ENCODE measurements at regions not wholly inside any gene's neighbourhood (a gene's known extent, or its start where the extent isn't known, plus 50 kb on each side); places are given as distances from the start of the nearest gene placed in this dataset.

- H3K4me3 ChIP-seq (ENCODE audit: low read length), result no peak overlapping the region
- H3K36me3 ChIP-seq (ENCODE audit: insufficient read depth, low read length), result no peaks in the 10 kb centered on the region
- no peaks in the 10 kb centered on the region for H3K4me1 ChIP-seq (ENCODE audit: insufficient read depth, low read length)
- no peaks in the 10 kb centered on the region for H3K27me3 ChIP-seq (ENCODE audit: insufficient read depth, low read length)
- H2AFZ ChIP-seq (ENCODE audit: low read depth, low read length), result no peak overlapping the region
- H3K9me3 ChIP-seq (ENCODE audit: low read length), result no peaks in the 10 kb centered on the region
These were observed 827.9 kb downstream of the BCL11B start for GRCh38 chr14:98444077-98444476.

- no peaks in the 10 kb centered on the region for H3K4me1 ChIP-seq (ENCODE audit: insufficient read depth, low read length)
- no peak overlapping the region for H2AFZ ChIP-seq (ENCODE audit: low read depth, low read length)
- no peaks in the 10 kb centered on the region for H3K36me3 ChIP-seq (ENCODE audit: insufficient read depth, low read length)
- no peaks in the 10 kb centered on the region for H3K27me3 ChIP-seq (ENCODE audit: insufficient read depth, low read length)
- H3K4me3 ChIP-seq (ENCODE audit: low read length), result no peak overlapping the region
- no peaks in the 10 kb centered on the region for H3K9me3 ChIP-seq (ENCODE audit: low read length)
These were observed 826.3 kb downstream of the BCL11B start for GRCh38 chr14:98445718-98446117.

GRCh38 chr14:98446508-98446907, 825.5 kb downstream of the BCL11B start:
- no peaks in the 10 kb centered on the region for H3K9me3 ChIP-seq (ENCODE audit: low read length)
- H3K4me1 ChIP-seq (ENCODE audit: insufficient read depth, low read length), result no peaks in the 10 kb centered on the region
- H3K36me3 ChIP-seq (ENCODE audit: insufficient read depth, low read length), result no peaks in the 10 kb centered on the region
- no peak overlapping the region for H2AFZ ChIP-seq (ENCODE audit: low read depth, low read length)
- H3K4me3 ChIP-seq (ENCODE audit: low read length), result no peak overlapping the region
- H3K27me3 ChIP-seq (ENCODE audit: insufficient read depth, low read length), result no peaks in the 10 kb centered on the region

GRCh38 chr14:98456231-98456630, 815.8 kb downstream of the BCL11B start:
- H2AFZ ChIP-seq (ENCODE audit: low read depth, low read length), result no peak overlapping the region
- no peak overlapping the region for H3K4me3 ChIP-seq (ENCODE audit: low read length)
- H3K27me3 ChIP-seq (ENCODE audit: insufficient read depth, low read length), result no peaks in the 10 kb centered on the region
- no peaks in the 10 kb centered on the region for H3K36me3 ChIP-seq (ENCODE audit: insufficient read depth, low read length)
- H3K9me3 ChIP-seq (ENCODE audit: low read length), result no peaks in the 10 kb centered on the region
- no peaks in the 10 kb centered on the region for H3K4me1 ChIP-seq (ENCODE audit: insufficient read depth, low read length)

GRCh38 chr14:98458702-98459101, 813.3 kb downstream of the BCL11B start:
- H3K36me3 ChIP-seq (ENCODE audit: insufficient read depth, low read length), result no peaks in the 10 kb centered on the region
- H3K27me3 ChIP-seq (ENCODE audit: insufficient read depth, low read length), result no peaks in the 10 kb centered on the region
- H3K4me1 ChIP-seq (ENCODE audit: insufficient read depth, low read length), result no peaks in the 10 kb centered on the region

GRCh38 chr14:98462908-98463307, 809.1 kb downstream of the BCL11B start:
- H3K36me3 ChIP-seq (ENCODE audit: insufficient read depth, low read length), result no peaks in the 10 kb centered on the region
- no peak overlapping the region for H3K4me3 ChIP-seq (ENCODE audit: low read length)
- H3K27me3 ChIP-seq (ENCODE audit: insufficient read depth, low read length), result no peaks in the 10 kb centered on the region
- H3K9me3 ChIP-seq (ENCODE audit: low read length), result no peaks in the 10 kb centered on the region
- no peak overlapping the region for H2AFZ ChIP-seq (ENCODE audit: low read depth, low read length)
- H3K4me1 ChIP-seq (ENCODE audit: insufficient read depth, low read length), result no peaks in the 10 kb centered on the region

More at GRCh38 chr14:98458702-98459101, 813.3 kb downstream of the BCL11B start:
- H2AFZ ChIP-seq (ENCODE audit: low read depth, low read length), result no peak overlapping the region
- no peak overlapping the region for H3K4me3 ChIP-seq (ENCODE audit: low read length)
- H3K9me3 ChIP-seq (ENCODE audit: low read length), result no peaks in the 10 kb centered on the region

- no peak overlapping the region for H3K4me3 ChIP-seq (ENCODE audit: low read length)
- no peaks in the 10 kb centered on the region for H3K9me3 ChIP-seq (ENCODE audit: low read length)
- no peaks in the 10 kb centered on the region for H3K27me3 ChIP-seq (ENCODE audit: insufficient read depth, low read length)
- H3K36me3 ChIP-seq (ENCODE audit: insufficient read depth, low read length), result no peaks in the 10 kb centered on the region
- no peak overlapping the region for H2AFZ ChIP-seq (ENCODE audit: low read depth, low read length)
- H3K4me1 ChIP-seq (ENCODE audit: insufficient read depth, low read length), result no peaks in the 10 kb centered on the region
These were observed 805.2 kb downstream of the BCL11B start for GRCh38 chr14:98466807-98467206.

- Histone ChIP-seq H2AFZ (ENCODE audit: low read depth, low read length) (no peak overlapping the region), H3K9me3 (ENCODE audit: low read length) (no peaks in the 10 kb centered on the region), H3K27me3 (ENCODE audit: insufficient read depth, low read length) (no peaks in the 10 kb centered on the region), H3K36me3 (ENCODE audit: insufficient read depth, low read length) (no peaks in the 10 kb centered on the region), H3K4me3 (ENCODE audit: low read length) (no peak overlapping the region), H3K4me1 (ENCODE audit: insufficient read depth, low read length) (no peaks in the 10 kb centered on the region)
These were observed 801.3 kb downstream of the BCL11B start for GRCh38 chr14:98470663-98471062.

- Histone ChIP-seq H3K9me3 (ENCODE audit: low read length) (no peaks in the 10 kb centered on the region), H3K4me1 (ENCODE audit: insufficient read depth, low read length) (no peaks in the 10 kb centered on the region), H3K4me3 (ENCODE audit: low read length) (no peak overlapping the region), H3K27me3 (ENCODE audit: insufficient read depth, low read length) (no peaks in the 10 kb centered on the region), H2AFZ (ENCODE audit: low read depth, low read length) (no peak overlapping the region), H3K36me3 (ENCODE audit: insufficient read depth, low read length) (no peaks in the 10 kb centered on the region)
These were observed 797.1 kb downstream of the BCL11B start for GRCh38 chr14:98474900-98475299.

GRCh38 chr14:98477935-98478334, 794.1 kb downstream of the BCL11B start:
- Histone ChIP-seq H2AFZ (ENCODE audit: low read depth, low read length) (no peak overlapping the region), H3K4me1 (ENCODE audit: insufficient read depth, low read length) (no peaks in the 10 kb centered on the region), H3K4me3 (ENCODE audit: low read length) (no peak overlapping the region), H3K36me3 (ENCODE audit: insufficient read depth, low read length) (no peaks in the 10 kb centered on the region), H3K27me3 (ENCODE audit: insufficient read depth, low read length) (no peaks in the 10 kb centered on the region), H3K9me3 (ENCODE audit: low read length) (no peaks in the 10 kb centered on the region)

GRCh38 chr14:98489115-98489514, 782.9 kb downstream of the BCL11B start:
- Histone ChIP-seq H2AFZ (ENCODE audit: low read depth, low read length) (no peak overlapping the region), H3K9me3 (ENCODE audit: low read length) (no peaks in the 10 kb centered on the region), H3K27me3 (ENCODE audit: insufficient read depth, low read length) (no peaks in the 10 kb centered on the region), H3K4me1 (ENCODE audit: insufficient read depth, low read length) (no peaks in the 10 kb centered on the region), H3K36me3 (ENCODE audit: insufficient read depth, low read length) (no peaks in the 10 kb centered on the region), H3K4me3 (ENCODE audit: low read length) (no peak overlapping the region)

- H3K4me3 ChIP-seq (ENCODE audit: low read length), result no peak overlapping the region
- no peaks in the 10 kb centered on the region for H3K9me3 ChIP-seq (ENCODE audit: low read length)
- H2AFZ ChIP-seq (ENCODE audit: low read depth, low read length), result no peak overlapping the region
- H3K36me3 ChIP-seq (ENCODE audit: insufficient read depth, low read length), result no peaks in the 10 kb centered on the region
- no peaks in the 10 kb centered on the region for H3K4me1 ChIP-seq (ENCODE audit: insufficient read depth, low read length)
- H3K27me3 ChIP-seq (ENCODE audit: insufficient read depth, low read length), result no peaks in the 10 kb centered on the region
These were observed 777.4 kb downstream of the BCL11B start for GRCh38 chr14:98494582-98494981.

- H3K4me3 ChIP-seq (ENCODE audit: low read length), result no peak overlapping the region
- no peaks in the 10 kb centered on the region for H3K36me3 ChIP-seq (ENCODE audit: insufficient read depth, low read length)
- no peaks in the 10 kb centered on the region for H3K27me3 ChIP-seq (ENCODE audit: insufficient read depth, low read length)
- no peaks in the 10 kb centered on the region for H3K4me1 ChIP-seq (ENCODE audit: insufficient read depth, low read length)
- no peak overlapping the region for H2AFZ ChIP-seq (ENCODE audit: low read depth, low read length)
- H3K9me3 ChIP-seq (ENCODE audit: low read length), result no peaks in the 10 kb centered on the region
These were observed 773.7 kb downstream of the BCL11B start for GRCh38 chr14:98498019-98498885.

- H3K27me3 ChIP-seq (ENCODE audit: insufficient read depth, low read length), result no peaks in the 10 kb centered on the region
- no peak overlapping the region for H3K4me3 ChIP-seq (ENCODE audit: low read length)
- H3K4me1 ChIP-seq (ENCODE audit: insufficient read depth, low read length), result no peaks in the 10 kb centered on the region
- H3K9me3 ChIP-seq (ENCODE audit: low read length), result no peaks in the 10 kb centered on the region
- no peaks in the 10 kb centered on the region for H3K36me3 ChIP-seq (ENCODE audit: insufficient read depth, low read length)
- H2AFZ ChIP-seq (ENCODE audit: low read depth, low read length), result no peak overlapping the region
These were observed 770.7 kb downstream of the BCL11B start for GRCh38 chr14:98501335-98501734.

Data from neuron (in vitro differentiated cells).